A172 (cell line): ENCODE measurements at regions not wholly inside any gene's neighbourhood (a gene's known extent, or its start where the extent isn't known, plus 50 kb on each side); places are given as distances from the start of the nearest gene placed in this dataset.

Source experiments
- DNase-seq: peaks from one replicate; pipeline ENCODE4 v3.0.0-alpha.2; 2015; ENCODE audit warnings: low spot score

GRCh38 chr14:104439625-104440024 lies 139.9 kb upstream of the C14orf180 start:
- no peak for DNase-seq

GRCh38 chr14:104440297-104440956 lies 139.1 kb upstream of the C14orf180 start:
- DNase-seq = no peak

GRCh38 chr14:104441275-104442106 lies 138.1 kb upstream of the C14orf180 start:
- no peak for DNase-seq

GRCh38 chr14:104442107-104442551 lies 137.4 kb upstream of the C14orf180 start:
- DNase-seq = no peak

GRCh38 chr14:104442631-104443390 lies 136.8 kb upstream of the C14orf180 start:
- no peak for DNase-seq

- no peak for DNase-seq
Measured at GRCh38 chr14:104443391-104444158, 136.0 kb upstream of the C14orf180 start.

GRCh38 chr14:104444159-104445030 lies 135.2 kb upstream of the C14orf180 start:
- DNase-seq = no peak

- DNase-seq = no peak
Measured at GRCh38 chr14:104445086-104445485, 134.5 kb upstream of the C14orf180 start.

GRCh38 chr14:104445832-104446381 lies 133.7 kb upstream of the C14orf180 start:
- DNase-seq = no peak

GRCh38 chr14:104446611-104447010 lies 133.0 kb upstream of the C14orf180 start:
- DNase-seq = no peak

GRCh38 chr14:104447750-104448149 lies 131.8 kb upstream of the C14orf180 start:
- no peak for DNase-seq

GRCh38 chr14:104448321-104448720 lies 131.2 kb upstream of the C14orf180 start:
- no peak for DNase-seq

GRCh38 chr14:104448721-104449120 lies 130.8 kb upstream of the C14orf180 start:
- no peak for DNase-seq

- no peak for DNase-seq
Measured at GRCh38 chr14:104450811-104451401, 128.7 kb upstream of the C14orf180 start.

- no peak for DNase-seq
Measured at GRCh38 chr14:104451474-104451873, 128.1 kb upstream of the C14orf180 start.

GRCh38 chr14:104458845-104459244 lies 120.7 kb upstream of the C14orf180 start:
- DNase-seq = no peak

- no peak for DNase-seq
Measured at GRCh38 chr14:104460791-104461651, 118.5 kb upstream of the C14orf180 start.

GRCh38 chr14:104461676-104462449 lies 117.7 kb upstream of the C14orf180 start:
- DNase-seq = no peak
